Keratinocyte (primary cell): ENCODE measurements at regions not wholly inside any gene's neighbourhood (a gene's known extent, or its start where the extent isn't known, plus 50 kb on each side); places are given as distances from the start of the nearest gene placed in this dataset.

ENCODE experiments used
- EZH2 ChIP-seq: IDR thresholded peaks from one replicate; pipeline ENCODE4 v1.6.1; 2012; ENCODE audit warnings: inconsistent platforms, mild to moderate bottlenecking, low read length, moderate library complexity
- TF ChIP-seq, protein P1 (sequence below), 3 experiments: IDR thresholded peaks in 1 of 3; conservative IDR thresholded peaks in 1 of 3; optimal IDR thresholded peaks in 1 of 3; 2 replicates in 2 of 3; 3 replicates in 1 of 3; pipeline versions ENCODE3 to v1.5.1; 2011; ENCODE audit warnings: low read length in 3 of 3, mild to moderate bottlenecking in 3 of 3, moderate library complexity in 2 of 3, control low read depth in 1 of 3, inconsistent platforms in 1 of 3; ENCODE audit not compliant: insufficient read depth in 2 of 3; ENCODE audit errors: extremely low read depth in 1 of 3

DNA sequence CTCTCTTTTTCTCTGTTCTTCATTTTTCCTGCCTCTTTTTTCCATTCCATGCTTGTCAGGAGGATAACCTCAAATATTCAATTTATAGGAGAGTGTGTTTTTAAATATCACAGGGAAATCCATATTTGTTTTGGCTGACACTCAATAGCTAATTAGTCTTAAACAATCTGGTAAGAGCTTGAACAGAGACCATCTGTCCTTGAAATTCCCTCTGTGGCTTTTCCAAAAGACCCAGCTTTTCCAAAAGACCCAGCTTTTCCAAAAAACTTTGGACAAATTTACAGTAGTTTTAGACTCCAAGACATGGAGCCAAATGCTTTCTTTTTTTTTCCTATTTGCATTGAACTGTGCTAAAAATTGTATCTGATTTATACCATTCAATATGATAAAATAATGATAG is 127.4 kb upstream of the FAM83B start:
- no peak for TF ChIP-seq EZH2
- TF ChIP-seq, protein P1, sequence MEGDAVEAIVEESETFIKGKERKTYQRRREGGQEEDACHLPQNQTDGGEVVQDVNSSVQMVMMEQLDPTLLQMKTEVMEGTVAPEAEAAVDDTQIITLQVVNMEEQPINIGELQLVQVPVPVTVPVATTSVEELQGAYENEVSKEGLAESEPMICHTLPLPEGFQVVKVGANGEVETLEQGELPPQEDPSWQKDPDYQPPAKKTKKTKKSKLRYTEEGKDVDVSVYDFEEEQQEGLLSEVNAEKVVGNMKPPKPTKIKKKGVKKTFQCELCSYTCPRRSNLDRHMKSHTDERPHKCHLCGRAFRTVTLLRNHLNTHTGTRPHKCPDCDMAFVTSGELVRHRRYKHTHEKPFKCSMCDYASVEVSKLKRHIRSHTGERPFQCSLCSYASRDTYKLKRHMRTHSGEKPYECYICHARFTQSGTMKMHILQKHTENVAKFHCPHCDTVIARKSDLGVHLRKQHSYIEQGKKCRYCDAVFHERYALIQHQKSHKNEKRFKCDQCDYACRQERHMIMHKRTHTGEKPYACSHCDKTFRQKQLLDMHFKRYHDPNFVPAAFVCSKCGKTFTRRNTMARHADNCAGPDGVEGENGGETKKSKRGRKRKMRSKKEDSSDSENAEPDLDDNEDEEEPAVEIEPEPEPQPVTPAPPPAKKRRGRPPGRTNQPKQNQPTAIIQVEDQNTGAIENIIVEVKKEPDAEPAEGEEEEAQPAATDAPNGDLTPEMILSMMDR (optimal IDR thresholded peaks at IDR 0.05 in 1 of 3, IDR thresholded peaks at IDR 0.05 in 1 of 3, conservative IDR thresholded peaks at IDR 0.05 in 1 of 3; ENCODE audit: extremely low read depth in 1 of 3, insufficient read depth in 2 of 3, low read length in 3 of 3): no peak
